Stimulated activated CD4-positive, alpha-beta T cell treated with anti-CD3 and anti-CD28 coated beads, Interleukin-12 subunit alpha, Interleukin-12 subunit beta, amount 100 ng/mL, for 24 hours (primary cell): ENCODE measurements at regions not wholly inside any gene's neighbourhood (a gene's known extent, or its start where the extent isn't known, plus 50 kb on each side); places are given as distances from the start of the nearest gene placed in this dataset.

Source experiments
- DNase-seq, 2 experiments: peaks; one replicate each; pipeline ENCODE4 v3.0.0-alpha.2; 2020; ENCODE audit warnings: low read depth in 2 of 2

DNA sequence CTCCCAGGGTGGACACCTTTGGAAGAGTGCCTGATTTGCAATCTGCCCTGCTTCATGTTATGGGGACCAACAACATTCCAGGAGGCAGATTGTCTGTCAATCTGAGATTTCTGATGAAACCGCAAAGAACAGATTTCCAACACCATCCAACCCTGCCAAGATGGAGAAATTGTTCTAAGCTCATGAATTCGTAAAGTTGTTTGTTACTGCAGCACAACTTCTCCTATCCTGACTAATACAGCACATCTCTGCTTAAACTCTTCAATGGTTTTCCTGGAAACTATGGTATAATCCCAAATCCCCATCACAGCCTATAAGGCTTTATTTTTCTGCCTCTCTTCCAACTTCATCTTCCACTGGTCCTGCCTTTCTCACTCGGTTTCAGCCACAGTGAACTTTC lies 210.3 kb upstream of the TSHZ3 start:
- DNase-seq, result no peak

DNA sequence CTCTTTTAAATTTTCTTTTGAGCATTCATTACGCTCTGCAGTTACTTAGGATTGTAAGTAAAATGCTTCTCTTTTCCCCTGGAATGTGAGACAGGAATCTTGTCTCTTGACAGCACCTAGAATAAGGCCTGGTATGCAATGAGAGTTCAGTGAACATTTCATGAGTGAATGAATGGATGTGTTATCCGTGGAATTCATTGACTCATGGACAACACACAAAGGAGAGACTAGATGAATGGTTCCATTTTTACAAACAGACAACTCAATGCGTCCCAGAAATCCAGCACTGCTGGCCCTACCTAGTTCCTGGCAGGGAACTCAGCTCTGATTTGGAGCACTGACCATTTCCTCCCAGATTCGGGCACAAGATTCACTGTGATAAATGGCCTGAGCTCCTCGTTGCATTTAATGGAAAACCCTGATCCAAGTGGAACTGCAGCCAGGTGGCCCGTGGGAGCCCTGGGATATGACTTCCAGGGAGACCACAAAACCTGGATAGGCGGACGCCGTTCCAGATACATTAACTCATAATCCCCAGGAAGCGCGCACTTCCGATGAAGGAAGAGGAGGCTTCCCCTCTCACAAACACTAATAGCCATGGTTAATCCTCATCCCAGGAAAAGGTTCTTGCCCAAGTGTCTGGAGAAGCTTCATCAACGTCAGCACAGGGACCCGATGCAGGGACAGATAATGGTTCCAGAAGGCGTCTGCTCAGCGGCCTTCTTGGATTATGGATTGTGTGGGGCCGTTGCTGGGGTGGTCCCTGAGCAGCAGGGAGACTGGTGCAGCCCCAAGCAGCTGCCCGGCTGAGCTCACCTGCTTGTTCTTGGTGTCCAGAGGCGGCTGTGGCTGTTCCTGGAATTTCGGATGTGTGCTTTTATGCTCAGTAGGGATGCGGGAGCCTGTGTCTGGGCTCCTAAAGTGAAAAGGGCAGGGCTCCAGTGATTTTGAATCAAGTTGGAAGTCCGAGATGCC lies 211.1 kb upstream of the TSHZ3 start:
- DNase-seq, result no peak

DNA sequence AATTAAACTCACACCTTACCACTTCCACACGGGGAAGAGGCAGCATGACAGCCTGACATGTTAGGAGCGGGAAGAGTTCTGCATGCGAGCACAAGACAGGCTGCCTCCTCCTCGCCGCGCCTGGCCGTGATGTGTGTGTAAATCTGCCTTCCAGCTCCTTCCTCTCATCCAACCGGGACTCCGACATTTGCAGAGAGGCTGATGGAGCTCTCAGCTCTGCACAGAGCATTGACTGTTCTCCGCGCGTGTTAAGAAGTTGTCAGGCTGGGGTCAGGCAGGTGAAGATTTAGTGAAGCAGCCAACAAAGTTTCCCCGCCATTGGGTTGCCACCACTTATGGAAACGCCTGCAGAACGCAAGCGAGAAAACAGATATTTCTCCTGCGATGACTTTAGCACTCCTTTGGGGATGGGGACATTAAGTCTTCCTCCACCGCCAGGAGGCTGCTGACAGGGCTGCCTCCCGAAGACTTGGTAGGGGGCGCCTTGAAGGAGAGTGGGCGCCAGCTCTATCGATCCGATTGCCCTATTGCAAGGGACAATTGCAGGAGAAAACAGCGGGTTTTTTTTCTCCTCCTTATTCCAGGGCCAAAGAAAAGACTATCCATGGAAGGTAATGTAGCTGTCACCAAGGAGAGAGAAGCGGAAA lies 213.9 kb upstream of the TSHZ3 start:
- no peak for DNase-seq

DNA sequence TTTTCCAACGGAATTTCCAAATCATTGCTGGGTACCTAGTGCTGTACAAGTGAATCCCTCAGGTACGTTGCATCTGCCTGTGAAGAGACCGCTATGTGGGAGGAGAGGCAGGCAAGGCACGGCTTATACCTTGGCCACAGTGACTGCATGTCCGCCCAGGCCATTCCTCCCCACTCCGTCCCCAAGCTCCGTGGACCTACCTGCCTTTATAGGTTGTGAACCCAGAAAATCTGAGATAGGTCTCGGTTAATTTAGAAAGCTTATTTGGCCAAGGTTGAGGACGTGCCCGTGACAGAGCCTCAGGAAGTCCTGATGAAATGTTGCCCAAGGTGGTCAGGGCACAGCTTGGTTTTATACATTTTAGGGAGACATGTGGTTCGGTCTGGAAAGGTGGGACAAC lies 218.5 kb upstream of the TSHZ3 start:
- DNase-seq, result no peak

DNA sequence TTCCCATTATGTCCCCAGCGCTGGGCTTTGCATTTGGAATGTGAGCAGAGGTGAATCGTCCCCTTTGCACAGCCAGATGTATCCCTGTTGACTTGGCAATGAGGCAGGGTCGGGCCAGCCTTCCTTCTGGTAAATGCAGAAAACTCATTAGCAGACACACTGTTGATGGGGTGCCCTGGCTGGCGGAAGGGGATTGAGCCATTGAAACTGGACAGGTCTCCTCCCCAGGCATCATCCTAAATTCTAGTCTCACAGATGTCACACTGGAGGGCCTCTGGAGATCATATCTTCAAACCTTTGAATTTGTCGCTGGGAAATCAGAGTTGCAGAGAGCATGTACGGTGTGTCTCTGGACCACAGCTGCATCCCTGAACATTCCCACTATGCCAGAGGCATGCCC lies 219.5 kb upstream of the TSHZ3 start:
- DNase-seq, result no peak

DNA sequence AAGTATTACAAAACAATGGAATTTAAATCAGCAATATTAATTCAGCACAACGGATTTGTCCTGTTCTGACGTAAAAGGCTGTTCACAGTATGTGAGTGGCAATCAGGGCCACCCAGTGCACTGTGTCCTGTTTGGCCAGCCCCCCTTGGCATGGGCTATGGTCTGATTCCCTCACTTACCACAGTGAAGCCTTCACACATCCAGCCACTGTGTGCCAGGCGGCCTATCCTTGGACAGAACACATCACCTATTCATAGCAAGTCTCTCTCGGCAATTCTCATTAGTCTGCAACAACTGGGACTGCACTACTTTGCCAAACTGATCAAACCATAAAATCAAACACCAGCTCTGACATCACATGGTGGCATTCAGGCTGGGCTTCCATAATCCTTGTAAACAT lies 221.5 kb upstream of the TSHZ3 start:
- no peak for DNase-seq

DNA sequence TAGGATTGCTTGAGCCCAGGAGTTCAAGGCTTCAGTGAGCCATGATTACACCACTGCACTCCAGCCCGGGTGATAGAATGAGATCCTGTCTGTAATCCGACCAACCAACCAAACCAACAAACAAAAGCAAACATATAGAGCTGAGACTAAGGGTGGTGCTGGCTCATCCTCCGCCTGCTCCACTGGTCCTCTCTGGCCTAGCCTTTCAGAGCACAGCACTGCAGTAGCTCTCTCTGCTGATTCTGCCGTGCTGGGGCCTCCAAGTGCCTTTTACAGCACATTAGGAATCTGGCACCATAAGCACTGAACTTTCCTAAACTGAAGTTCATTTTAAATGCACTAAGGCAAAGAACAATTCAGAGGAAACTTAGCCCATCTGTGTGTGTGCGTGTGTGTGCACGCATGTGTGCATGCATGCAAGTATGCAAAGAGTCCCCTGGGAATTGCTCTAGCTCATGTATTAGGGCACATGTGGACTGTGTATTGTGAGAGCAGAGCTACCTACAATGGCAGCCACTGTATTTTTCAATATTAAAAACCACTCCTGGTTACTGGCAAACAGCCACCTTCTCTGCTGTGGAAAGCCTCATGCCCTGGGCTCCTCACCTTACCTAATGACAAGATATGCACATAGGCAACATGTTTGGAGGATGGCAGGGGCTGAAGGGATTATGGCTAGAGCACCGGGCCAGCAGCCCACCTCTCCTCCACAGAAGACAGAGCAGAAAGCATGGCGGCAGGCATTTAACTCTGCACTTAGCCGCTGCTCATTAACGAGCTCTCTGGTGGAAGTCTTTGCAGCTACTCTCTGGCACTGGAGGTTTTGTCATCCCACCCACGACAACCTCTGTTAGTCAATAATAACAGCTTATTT lies 223.1 kb upstream of the TSHZ3 start:
- DNase-seq, result no peak

DNA sequence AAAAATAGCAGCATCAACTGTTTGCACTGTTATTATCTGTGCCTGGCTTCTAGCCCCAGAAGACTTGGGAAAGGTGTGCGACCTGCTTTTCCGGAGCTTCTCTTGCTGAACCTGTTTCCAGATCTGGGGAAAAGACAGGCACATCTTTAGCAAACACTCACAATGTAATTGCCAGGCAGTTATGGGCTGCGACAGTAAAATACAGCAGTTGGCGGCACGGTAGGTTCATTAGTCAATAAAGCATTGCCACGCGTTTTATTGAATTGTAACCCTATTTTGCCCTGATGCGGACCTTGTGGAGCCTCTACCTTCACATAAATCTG lies 223.7 kb upstream of the TSHZ3 start:
- DNase-seq, result no peak

DNA sequence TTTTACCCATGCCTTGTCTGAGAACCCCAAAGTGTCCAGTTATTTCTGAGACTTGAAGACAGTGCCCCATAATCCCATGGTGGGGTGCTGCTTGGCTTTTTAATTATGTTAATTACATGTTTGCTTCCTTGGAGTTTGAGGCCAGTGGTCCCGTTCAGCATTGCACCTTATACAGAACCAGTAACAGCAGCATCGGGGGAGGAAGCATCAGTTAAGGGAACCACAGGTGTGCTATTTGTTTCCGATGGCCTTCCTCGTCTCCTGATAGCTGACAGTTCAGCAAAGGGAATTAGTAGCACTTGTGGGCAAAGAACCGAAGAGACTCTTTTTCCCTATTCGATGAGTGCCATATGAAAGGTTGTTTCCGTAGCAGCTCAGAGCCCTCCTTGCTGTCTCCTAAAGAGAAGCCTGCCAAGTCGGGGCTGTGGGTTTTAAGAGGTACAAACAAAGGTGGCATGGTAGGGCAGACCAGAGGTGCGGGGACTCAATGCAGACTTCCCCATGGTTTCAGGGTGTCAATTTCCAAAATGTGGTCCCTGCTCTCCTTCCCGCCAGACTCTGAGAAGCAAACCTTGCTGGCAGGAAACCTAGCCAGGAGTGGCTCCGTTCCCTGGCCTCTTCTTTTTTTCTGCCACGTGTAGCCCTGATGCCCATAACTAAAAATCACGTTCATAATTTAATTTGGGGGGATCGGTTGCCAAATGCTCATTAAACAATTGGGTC lies 225.2 kb upstream of the TSHZ3 start:
- no peak for DNase-seq

DNA sequence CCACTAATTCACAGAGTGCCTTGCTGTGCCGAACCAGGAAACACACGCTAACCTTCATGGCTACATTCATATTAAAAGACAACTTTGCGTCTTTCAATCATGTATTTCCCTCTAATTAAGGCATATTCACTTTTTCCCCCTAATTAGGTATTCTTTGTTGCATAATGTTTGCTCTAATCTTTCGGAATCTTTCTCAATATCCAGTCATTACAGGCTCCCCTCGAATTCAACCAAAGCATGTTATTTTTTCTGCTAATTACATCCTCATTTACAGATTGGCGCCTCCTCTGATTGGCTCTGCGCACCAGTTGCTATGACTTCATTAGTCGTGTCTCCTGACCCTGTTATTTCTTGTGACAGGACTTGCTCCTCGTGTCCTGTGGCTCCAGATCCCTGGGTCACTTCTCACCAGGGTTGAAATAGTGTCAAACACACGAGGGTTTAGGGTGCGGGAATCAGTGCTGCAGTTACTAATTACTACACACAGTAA lies 226.7 kb upstream of the TSHZ3 start:
- DNase-seq, result no peak

DNA sequence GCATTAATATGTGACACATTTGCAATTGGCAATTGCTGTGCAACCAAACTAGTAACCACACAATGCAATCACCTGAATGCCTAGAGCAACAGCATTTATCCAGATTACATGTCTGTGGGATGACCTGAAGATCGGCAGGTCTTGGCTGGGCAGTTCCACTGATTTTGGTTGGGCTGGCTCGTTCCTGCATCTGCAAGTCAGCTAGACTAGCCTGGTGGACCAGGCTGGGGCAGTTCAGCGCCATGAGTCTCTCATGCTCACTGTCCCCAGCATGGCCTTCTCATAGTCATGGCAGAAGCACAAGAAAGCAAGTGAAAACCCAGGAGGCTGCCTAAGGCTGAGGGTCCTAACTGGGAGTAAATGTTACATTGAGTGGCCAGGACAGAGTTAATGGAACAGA lies 229.1 kb upstream of the TSHZ3 start:
- DNase-seq, result no peak

DNA sequence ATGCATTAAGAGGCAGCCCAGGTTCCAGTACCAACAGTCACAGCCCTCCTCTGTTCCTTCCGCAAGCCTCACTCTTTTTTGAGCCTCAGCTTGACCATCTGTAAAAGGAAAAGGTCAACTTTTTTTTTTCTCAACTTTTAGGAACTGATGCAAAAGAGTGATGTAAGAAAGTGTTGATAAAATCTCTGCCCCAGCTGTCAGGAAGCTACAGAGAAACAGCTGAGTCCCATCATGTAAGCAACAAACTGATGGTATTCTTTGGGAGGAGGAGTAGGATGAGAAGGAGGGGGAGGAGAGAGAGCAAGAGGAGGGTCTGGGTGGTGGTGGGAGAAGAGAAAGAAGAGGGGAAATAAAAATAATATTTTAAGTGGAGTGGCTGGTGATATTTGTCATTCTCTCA lies 233.9 kb upstream of the TSHZ3 start:
- DNase-seq, result no peak

DNA sequence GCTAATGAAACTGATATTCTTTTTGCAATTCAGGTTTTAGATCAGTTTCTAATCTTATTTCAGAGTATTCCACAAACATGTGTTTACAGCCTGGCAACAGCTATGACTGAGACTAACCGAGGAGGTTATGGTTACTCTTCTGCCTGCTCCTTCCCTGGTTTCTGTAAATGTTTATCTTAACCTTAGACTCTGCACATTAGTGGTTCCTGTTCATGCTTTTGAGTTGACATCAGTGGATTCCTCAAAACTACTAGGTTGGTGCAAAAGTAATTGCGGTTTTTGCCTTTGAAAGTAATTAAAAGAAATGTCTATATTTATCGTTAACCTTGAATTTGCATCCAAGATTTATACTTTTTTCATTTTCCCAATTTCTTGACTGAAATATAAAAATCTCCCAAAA lies 237.0 kb upstream of the TSHZ3 start:
- DNase-seq, result no peak

DNA sequence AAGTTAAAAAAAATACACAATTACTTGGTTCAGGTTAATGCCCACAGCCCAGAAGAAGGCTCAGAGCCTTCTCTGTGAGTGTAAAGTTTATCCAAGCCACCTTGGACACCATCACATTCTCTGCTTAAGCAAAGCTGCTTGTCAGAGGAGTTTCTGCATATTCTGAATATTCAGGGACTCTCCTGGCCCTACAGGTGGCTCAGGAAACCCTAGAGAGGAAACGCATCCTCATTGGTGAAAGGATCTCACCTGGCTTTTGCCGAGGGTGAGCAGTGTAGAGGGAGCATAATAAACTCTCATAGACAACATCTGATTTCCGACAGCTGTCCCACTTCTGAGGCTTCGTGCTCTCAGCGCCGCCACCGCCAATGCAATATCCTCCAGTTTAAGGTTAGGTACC lies 239.9 kb upstream of the TSHZ3 start:
- no peak for DNase-seq

DNA sequence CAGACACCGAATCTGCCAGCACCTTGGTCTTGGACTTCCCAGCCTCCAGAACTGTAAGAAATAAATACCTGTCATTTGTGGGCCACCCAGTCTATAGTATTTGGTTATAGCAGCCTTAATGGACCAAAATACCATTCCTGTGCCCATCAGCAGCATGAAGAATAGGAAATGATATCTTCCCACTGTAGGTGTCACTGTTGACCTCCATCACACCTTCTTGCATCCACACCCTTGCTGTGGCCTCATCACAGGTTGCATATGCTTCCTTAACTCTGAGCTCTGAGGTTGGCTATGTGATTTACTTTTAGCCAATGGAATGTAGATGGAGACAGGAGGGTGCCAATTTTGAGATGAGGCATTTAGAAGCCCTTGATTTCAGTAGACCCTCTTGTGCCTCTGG lies 242.0 kb upstream of the TSHZ3 start:
- DNase-seq, result no peak

DNA sequence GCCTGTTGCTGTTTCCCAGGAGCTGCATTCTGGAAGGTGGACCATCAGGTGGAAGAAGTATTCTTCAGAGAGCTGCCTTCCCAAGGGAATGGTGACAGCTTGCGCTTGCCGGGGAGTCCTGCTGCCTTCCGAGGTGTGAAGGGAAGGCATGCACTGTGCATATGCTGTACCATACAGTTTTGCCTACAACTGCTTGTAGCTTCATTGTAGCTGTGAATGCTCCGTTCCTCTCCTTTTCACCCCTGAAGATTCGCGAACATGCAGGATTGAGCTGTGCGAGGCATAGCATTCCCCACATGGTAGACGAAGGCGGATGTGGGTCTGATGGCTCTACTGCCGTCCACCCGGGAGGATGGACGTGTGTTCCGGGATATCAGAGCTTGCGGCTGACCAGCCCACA lies 243.2 kb upstream of the TSHZ3 start:
- no peak for DNase-seq

DNA sequence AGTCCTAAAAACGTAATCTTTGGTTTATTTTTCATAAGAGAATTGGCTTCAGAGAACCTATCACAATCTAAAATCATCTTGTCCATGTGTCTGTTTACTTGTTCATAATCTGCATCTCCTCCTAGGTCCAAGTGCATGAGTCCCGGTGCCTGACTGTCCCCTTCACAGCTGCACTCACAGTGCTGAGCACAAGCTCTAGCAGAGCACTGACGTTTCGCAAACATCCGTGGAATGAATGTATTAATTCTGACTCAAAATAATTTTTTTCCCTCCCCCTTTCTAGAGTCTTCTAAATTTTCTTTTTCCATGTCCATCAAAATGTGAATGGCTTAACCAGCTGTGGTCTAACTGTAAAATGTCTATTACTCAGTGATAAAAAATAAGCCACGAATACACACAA lies 245.5 kb upstream of the TSHZ3 start:
- DNase-seq, result no peak

DNA sequence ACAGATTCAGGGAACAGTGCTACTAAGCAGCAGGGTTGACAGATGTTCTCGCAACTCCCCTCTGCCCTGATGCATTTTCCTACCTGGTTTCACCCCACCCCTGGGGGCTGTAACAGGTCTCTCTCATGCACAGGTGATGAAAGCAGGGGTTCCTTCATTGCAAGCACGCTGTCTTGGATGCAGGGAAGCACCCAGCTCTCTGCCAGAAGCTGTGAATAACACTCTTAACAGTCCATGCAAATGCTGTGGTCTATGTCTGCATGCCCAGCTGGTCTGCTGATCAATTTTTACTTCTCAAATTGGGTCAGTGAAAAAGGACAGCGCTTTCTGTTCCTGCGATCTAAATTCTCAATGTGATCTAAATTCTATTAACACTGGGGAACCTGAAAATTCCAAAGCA lies 246.3 kb upstream of the TSHZ3 start:
- DNase-seq, result no peak

DNA sequence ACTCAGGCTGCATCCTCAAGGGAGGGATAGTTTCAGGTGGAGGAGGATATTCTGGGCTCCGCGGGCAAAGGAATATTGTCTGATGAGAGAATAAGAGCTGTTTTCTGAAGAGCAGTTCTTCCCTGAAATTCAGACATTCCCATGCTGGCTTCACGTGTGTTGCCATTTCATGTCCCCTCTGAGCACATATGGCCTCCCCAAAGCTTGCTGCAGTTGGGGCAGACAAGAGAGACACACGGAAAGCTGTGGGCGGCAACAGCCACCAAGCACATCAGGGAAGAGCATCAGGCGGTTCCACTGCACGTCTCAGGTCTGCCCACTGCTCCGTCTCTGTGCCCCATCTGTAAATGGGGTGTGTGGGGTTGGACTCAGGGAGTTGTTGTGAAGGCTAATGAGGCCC lies 247.5 kb upstream of the TSHZ3 start:
- no peak for DNase-seq

DNA sequence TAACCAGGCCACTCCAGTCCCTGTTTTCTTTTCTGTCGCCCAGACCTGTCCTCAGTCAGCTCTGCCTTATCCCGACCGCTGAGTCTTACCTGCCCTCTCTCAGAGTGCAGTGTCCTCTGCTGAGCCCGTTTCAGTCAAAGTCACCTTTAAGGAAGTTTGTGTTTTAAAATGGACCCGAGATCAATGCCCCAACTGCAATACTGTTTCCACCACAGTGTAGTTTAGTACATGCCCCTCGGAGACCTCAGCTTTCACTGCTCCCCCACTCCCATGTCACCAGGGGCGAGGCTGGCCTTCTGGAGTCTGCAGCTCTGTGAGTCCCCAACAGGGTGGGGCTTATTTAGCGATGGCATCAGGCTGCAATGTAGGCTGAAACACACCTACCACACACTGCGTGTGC lies 248.4 kb upstream of the TSHZ3 start:
- DNase-seq, result no peak

DNA sequence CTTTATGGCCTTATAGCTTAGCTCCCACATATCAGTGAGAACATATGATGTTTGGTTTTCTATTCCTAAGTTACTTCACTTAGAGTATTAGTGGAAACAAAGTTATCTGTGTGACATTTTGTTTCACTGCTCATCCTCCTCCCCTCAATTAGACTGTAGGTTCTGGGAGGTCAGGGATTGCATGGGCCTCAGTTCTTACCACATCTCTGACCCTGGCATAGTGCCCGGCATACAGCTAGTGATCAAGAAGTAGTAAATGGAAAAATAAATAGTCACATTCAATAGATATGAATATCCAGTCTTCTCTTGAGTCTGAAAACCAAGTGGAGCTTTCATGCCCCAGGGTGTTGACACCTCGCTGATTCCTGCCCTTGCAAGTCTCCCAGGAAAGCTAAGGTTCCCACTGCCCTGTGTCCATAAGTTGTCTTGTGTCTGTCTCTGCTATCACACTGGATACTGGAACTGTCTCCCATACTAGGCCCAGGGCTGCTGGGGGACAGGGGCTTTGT lies 249.5 kb upstream of the TSHZ3 start:
- DNase-seq, result no peak
